Urothelium cell line (cell line): ENCODE measurements at regions not wholly inside any gene's neighbourhood (a gene's known extent, or its start where the extent isn't known, plus 50 kb on each side); places are given as distances from the start of the nearest gene placed in this dataset.
"Not testable (repeated sequence)": the region's sequence is repeated elsewhere in the genome, so short reads cannot be mapped to it uniquely, and the experiment has no call there.

ENCODE experiments used
- DNase-seq: peaks from one replicate; pipeline ENCODE4 v3.0.0; 2011; ENCODE audit warnings: low spot score, mixed read lengths
- FAIRE-seq: peaks from 2 replicates; lab custom pipeline; 2011; peaks lifted over from hg19 to GRCh38; lab: Jason Lieb, UNC

DNA sequence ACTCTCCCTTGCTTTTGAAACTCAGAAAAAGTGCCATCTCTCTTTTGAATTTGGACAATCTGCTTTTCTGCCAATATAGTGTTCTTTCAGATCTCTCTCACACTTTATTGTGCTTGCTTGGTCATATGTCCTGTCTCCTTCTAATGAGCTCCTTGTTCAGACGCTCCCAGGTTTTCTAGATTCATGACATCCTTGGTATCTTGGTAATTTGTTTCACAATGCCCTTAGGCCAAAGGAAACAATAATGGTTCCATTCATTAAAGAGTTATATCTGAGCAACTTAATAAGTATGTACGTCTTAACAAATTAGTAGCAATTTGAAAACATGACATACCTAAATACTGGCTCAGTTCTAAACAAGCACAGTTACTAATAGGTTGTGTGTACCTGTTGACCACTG is 293.4 kb upstream of the SPTLC3 start:
- FAIRE-seq (no peak), DNase-seq (no peak)

DNA sequence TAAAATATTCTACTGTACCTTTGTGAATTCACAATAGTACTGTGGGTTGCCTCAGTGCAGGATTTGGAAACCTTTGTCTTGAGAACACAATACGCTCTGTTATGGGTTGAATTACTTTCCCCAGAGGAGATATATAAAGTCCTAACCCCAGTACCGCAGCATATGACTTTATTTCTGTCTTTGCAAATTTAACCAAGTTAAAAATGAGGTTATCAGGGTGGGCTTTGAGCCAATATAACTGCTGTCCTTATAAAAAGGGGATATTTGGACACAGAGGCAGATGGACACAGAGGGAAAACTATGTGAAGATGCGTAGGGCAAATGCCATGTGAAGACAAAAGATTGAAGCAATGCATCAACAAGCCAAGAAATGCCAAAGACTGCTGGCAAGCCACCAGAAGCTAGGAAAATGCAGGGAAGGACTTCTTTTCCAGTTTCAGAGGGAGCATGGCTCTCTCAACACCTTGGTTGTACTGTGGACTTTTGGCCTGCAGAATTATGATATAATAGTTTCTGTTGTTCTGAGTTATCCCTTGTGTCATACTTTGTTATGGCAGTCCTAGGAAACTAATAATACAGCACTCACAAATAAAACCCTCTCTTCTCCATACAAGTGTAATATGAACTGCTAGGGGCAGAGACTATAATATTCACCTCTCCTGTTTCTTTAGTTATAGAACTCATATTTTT is 292.6 kb upstream of the SPTLC3 start:
- FAIRE-seq (no peak), DNase-seq (no peak)

DNA sequence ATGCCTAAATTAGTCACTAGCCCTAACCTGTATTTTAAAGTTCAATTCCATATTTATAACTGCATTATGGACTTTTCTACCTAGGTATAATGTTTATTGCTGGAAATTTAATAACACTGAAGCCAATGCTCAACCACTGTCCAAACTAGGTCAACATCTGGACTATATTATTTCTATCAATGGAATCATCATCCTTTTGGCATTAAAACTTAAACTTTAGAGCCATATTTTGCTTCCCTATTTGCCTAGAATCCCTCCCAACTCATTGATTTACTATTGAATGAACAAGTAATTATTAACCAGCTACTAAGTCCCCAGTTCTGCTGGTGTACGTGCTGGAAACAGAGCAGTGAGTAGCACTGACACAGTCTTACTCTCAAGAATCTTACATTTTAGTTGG is 291.7 kb upstream of the SPTLC3 start:
- FAIRE-seq (no peak), DNase-seq (no peak)

DNA sequence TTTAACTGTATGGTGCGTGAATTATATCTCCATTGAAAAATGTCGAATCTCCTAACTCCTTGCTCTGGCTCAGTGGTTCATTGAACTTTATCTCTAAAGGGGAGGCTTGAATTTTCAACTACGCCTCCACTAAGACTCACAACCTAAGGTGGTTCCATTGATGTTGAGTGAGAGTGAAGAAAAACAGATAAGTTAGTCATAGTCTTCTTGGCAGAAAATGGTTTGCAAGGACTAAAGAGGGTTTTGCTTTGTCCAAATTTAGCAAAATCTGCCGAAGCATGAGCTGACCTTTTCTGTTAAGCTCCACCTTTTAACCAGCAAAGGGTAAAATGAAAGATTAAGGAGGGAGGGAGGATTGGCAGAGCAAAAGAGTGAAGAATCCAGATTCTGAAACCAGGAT is 290.2 kb upstream of the SPTLC3 start:
- DNase-seq (no peak), FAIRE-seq (no peak)

DNA sequence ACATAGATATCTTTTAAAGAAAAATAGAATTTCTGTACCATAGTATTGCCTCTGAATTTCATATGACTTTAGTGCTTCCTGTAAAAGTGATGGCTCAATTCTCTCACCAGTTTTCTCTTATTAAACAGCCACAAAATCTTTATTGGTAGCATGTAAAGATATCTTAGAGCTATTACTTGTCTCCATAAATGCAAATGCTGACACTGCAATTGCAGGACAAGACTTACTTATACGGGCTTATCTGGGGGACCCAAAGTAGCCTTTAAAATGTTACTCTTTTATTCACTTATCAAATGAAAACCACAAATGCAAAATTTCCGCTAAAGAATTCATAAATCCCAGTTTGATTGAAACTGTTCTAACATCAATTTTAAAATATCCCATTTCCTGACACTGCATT is 287.1 kb upstream of the SPTLC3 start:
- DNase-seq (no peak), FAIRE-seq (no peak)

DNA sequence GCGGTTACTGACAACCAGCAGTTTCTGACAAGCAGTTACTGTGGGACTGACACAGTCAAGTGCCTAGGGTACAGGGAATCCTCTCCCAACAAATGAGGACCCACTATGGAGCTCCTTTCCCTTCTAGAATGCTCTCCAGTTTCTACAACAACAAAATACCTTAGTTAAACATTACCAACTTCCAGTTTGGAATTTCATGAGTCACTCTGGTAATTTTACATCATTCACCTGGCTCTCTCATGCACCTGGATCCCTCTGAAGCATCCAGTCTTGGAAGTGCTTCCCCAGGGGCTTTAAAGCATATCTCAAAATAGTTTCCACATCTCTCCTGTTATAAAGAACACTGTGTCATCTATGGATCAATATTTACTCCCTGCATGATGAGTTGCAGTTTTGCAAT is 286.7 kb upstream of the SPTLC3 start:
- no peak for DNase-seq
- no peak for FAIRE-seq

DNA sequence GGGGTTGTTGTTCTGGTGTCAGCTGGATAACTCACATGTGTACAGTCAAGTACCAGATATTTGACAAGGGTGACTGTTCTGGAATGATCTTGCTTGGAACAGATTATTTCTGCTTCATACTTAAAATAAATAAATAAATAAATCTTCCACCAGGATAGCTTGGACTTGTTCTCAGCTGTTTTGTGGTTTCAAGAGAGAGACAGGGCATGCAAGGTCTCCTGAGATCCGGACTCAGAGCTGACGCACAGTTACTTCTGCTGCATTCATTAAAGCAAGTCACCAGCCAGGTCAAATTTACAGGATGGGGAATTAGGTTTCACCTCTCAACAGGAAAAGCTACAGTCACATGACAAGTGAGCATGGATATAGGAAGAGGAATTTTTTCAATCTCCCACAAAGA is 285.0 kb upstream of the SPTLC3 start:
- FAIRE-seq = no peak
- DNase-seq = no peak

DNA sequence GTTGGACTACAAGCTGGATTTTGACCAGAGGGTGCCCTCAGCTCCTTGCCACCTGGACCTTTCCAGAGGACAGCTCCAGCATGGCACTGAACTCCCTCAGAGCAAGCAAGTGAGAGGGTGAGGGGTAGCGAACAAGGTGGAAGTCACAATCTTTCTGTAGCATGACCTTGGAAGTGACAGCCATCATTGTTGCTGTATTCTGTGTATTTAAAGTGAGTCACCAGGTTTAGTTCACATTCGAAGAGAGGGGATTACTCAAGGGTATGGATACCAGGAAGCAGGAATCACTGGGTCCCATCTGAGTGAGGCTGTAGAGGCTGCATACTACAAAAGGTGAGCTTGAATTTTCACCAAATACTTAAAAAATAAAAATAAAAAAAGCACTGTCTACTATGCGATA is 280.0 kb upstream of the SPTLC3 start:
- FAIRE-seq (no peak), DNase-seq (no peak)

DNA sequence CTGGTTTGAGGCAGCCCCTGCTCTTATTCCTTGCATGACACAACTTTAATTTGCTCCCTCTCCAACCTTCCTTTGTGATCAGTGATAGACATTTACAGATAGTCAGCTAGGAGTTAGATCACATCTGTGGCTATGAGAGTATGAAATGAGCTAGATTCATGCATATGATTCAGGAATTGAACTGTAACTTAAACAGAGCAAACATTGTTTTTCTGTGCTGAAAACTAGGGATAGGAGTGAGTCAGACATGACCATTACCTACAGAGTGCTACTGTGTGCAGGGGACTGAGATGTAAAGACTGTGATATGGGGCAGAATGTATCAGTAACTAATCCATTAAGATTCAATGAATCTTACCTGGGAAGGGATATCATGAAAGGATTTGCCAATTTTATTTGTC is 279.4 kb upstream of the SPTLC3 start:
- DNase-seq (no peak), FAIRE-seq (no peak)

DNA sequence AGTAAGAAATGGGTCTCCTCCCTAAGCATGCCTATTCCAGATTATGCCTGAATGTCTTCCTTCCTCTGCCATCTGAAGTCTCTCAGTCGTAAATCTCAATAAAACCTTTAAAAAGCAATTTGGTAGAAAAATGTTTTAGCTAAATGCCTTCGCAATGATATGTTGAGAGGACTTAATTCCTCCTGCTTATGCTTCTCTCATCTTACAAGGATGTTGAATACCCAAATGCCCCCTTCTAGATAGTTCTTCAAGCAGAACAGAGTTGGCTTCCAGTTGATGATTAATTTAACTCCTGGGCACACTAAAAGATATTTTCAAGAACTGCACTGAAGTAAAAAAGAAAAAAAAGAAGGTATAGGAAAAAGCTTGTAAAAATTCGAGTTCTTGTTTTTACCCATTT is 275.0 kb upstream of the SPTLC3 start:
- FAIRE-seq = no peak
- DNase-seq = no peak

DNA sequence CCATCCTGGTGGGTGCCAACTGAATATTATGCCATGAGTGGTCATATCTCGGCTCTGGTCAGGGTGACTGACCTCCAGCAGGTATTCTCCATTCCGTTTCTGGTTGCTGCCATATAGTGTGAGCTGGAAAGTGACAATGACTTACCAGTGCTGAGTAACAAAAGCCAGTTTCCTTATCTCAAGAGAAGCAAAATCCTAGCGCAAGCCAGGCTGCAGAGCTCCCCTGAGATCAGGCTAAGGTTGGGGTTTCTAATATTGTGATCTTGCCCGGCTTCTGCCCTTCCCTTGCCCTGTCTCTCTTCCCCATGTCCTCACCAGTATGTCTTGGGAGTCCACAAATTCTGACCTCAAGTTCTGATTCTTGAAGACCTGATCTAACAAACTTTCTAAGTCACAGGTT is 271.3 kb upstream of the SPTLC3 start:
- FAIRE-seq = no peak

DNA sequence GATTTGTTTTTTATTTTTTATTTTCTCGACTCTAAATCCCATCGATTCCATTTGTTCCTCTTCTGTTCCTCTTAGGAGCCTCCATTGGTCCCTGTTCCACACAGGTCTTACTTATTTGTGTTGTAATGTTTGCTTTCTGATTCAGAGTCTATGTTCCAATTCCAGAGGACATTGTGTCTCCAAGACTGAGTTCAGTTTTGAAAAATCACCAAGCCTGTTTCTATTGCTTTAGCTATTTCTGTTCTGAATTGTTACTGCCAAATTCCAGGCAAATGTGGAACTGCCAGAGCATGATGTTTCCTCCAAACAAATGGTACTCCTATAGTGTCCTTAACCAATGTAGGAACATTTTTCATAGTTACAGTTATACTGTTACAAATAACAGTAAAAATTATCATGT is 270.9 kb upstream of the SPTLC3 start:
- FAIRE-seq (no peak), DNase-seq (no peak)

More for the DNA sequence above, 271.3 kb upstream of the SPTLC3 start:
- DNase-seq = no peak

DNA sequence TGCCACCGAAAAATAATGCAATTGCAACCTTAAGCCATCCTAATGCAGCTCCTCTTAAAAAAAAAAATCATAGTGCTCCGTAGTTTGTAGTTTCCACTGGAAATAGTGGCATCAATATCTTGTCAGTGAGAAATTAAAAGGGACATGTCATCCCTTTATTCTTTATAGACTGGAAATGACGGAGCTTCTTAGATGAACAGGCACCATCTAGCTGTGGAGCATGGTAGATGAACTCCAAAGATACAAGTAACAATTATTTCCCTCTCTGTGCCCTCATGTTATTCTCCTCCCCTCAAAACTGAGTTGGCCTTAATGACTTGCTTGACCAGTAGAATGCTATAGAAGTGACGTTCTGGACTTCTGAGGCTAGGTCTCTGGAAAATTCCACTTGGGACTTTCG is 268.1 kb upstream of the SPTLC3 start:
- DNase-seq (no peak), FAIRE-seq (no peak)

DNA sequence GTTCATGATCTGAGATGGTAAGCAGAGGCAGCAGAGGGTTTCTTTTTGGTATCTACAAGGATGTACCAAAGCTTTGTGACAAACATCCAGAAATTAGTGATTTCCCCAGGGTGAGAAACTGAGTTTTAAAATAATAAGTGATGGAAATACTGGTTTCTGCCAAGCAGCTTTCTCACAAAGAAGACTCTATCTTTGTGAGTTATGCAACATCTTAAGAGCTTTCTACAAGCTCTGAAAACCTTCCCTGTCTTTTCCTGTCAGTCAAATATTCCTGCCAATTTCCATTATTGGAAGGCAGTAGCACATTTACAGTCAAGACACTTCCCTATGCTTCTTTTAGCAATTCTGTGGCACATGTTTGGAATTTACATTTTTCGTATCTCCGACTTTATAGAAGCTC is 264.7 kb upstream of the SPTLC3 start:
- FAIRE-seq (no peak), DNase-seq (no peak)

DNA sequence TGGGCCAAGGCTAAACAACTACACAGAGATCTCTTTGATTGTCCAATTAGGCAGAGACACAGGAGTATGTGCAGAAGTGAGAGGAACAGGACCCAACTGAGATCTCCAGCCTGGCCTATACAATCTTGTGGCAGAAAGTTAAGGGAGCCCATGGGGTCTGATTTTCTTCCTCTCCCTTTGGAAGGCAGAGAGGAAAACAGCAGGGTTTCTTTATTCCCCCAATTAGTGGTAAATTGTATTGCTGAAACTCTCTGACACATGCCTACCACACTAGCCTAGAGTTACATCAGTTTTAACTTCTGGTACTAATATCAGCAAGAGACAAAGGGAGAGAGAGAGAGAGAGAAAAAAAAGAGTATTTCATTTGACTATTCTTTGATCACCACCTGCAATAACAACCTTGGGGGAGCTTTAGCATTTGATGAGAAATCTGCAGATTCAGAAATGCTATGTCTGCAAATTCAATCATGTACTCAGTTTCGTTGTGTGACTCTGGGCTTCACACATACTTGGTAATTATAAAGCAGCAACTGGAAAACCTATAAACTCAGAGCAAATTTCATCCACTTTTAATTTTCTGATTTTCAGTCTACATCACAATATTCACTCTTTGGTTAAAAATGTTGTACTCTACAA is 260.3 kb upstream of the SPTLC3 start:
- FAIRE-seq (no peak), DNase-seq (no peak)

DNA sequence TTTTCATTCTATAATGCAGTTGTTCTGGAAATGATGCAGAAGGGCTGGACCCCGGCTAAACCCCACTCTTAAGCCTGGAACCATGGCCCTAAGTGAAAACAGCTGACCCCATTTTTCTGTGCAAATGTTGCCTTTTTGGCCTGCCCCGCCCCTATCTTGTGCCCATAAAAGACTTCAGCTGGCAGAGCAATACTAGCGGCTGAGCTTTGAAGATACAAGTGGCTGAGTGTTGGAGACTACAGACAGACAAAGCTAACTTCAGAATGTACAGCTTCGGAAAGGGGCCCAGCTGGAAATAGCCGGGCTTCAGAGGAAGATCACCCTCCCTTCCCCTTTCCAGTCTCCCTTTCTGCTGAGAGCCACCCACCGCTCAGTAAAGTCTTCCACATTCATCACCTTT is 258.6 kb upstream of the SPTLC3 start:
- FAIRE-seq (no peak), DNase-seq (no peak)

DNA sequence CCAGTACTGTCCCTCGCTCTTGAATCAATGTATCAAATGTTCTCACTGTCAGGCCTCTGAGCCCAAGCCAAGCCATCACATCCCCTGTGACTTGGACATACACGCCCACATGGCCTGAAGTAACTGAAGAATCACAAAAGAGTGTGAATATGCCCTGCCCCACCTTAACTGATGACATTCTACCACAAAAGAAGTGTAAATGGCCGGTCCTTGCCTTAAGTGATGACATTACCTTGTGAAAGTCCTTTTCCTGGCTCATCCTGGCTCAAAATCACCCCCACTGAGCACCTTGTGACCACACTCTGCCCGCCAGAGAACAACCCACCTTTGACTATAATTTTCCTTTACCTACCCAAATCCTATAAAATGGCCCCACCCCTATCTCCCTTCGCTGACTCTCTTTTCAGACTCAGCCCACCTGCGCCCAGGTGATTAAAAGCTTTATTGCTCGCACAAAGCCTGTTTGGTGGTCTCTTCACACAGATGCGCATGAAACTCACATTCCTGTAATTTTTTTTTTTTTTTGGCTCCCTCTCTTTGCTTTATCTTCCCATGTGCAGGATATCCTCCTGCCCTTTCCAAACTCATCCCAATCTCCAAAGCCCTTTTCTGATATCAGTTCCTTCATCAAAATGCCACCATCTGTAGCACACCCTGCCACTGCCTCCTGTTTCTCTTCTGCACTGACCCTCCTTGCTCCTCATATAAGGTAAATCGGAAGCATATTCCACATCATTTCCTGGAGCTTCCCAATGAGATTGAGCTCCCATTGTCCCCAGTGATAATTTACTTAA is 255.7 kb upstream of the SPTLC3 start:
- not testable (repeated sequence) for DNase-seq, FAIRE-seq

DNA sequence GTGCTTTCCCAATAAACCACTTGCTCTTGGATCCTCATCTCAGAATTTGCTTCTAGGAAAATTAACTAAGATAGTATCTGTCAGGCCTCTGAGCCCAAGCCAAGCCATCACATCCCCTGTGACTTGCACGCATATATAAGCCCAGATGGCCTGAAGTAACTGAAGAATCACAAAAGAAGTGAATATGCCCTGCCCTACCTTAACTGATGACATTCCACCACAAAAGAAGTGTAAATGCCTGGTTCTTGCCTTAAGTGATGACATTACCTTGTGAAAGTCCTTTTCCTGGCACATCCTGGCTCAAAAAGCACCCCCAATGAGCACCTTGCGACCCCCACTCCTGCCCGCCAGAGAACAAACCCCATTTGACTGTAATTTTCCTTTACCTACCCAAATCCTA is 255.0 kb upstream of the SPTLC3 start:
- FAIRE-seq, DNase-seq: not testable (repeated sequence)

DNA sequence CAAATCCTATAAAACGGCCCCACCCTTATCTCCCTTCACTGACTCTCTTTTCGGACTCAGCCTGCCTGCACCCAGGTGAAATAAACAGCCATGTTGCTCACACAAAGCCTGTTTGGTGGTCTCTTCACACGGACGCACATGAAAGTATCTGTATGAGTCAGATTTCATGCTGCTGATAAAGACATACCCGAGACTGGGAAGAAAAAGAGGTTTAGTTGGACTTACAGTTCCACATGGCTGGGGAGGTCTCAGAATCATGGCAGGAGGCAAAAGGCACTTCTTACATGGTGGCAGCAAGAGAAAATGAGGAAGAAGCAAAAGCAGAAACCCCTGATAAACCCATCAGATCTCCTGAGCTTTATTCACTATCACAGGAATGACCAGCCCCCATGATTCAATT is 249.3 kb upstream of the SPTLC3 start:
- DNase-seq, FAIRE-seq: not testable (repeated sequence)

DNA sequence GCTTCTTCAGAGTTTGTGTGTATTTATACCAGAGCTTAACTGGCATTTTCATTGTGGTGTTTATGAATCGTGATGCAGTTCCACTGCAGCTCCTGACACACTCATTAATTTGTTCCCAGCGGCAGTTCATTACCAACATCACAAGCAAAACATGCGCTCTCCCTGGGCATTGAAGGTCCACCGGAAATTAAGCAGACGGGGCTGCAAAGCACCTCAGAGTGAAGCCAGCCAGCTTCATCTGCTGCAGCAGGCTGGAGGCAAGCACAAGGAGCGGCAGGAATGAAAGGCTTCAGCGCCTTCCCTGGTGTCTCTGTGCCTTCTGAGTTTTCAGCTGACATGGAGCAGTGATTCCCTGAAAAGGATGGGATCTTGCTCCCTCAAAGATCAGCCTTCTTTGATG is 246.0 kb upstream of the SPTLC3 start:
- DNase-seq = peak; percentile 46
- FAIRE-seq = no peak

DNA sequence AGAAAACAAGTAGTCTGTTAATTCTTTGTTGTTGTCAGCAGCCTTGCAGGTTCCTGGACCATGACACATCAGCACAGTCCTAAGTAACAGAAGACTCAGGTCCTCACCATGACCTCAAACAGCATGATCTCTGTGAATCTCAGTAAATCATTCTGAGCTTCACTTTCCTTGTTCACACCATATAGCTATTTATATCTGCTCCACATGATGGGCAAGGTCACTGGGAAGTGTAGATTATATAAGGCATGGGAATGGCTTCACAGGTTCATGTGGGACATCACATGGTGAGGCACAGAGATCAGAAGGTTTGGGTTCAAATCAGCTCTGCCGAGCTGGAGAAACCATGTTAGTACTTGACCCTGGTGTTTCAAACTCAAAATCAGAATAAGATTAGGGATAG is 245.4 kb upstream of the SPTLC3 start:
- no peak for FAIRE-seq
- no peak for DNase-seq

DNA sequence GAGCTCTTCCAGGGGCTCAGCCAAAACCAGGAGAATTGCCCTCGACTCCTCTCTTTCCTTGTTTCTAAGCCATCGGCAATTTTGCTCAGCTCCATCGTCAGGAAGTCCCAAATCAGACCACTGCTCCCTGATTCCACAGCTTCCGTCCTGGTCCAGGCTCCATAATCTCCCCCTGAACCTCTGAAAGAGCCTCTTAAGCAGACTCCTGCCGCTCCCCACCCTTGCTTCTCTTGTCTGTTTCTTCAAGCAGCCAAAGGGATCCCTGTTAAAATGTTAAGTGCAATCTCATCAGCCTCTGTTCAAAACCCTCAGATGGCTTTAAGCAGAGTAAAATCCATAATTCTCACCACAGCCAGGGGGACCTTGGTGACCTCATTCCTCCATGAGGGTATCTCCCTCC is 244.7 kb upstream of the SPTLC3 start:
- no peak for DNase-seq
- FAIRE-seq = no peak
